Activated CD8-positive, alpha-beta memory T cell treated with anti-CD3 and anti-CD28 coated beads, Interleukin-2, amount 50 U/mL, for 4 hours (primary cell): ENCODE measurements at regions not wholly inside any gene's neighbourhood (a gene's known extent, or its start where the extent isn't known, plus 50 kb on each side); places are given as distances from the start of the nearest gene placed in this dataset.
"Not testable (repeated sequence)": the region's sequence is repeated elsewhere in the genome, so short reads cannot be mapped to it uniquely, and the experiment has no call there.

Experiments
- DNase-seq: peaks from one replicate; pipeline ENCODE4 v3.0.0-alpha.2; 2020

DNA sequence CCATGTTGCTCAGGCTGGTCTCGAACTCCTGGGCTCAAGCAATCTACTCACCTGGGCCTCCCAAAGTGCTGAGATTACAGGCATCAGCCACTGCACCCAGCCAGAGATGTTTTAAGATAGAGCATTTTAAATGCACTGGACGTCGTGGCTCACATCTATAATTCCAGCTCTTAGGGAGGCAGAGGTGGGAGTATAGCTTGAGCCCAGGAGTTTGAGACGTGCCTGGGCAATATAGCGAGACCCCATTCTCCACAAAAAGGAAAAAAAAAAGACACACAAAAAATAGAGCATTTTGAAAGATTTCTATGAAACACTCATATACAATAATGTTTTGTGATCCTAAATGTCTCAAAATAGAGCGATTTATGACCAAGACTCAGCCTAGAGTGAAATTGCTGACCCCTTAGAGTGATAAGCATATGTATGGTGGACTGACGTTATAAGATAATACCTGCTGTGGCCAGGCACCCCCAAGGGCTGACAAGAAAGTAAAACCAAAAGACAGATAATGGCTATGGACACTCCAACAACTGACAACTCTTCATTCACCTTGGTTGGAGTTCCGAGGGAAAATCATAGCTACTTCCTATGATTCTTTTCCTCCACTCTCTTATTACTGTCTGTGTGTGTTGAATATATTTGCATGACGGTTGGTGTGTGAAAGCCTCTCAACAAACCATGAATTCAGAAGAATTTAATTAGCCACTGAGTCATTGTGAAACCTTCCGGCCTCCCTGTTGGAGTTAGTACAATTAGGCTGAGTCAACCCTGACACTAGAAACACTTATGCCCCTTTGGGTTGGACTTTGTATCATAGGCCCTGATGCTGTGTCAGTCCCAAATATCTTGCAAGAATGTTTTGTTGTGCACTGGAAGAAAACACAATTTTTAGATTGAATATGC is 526.5 kb upstream of the NUDT12 start:
- no peak for DNase-seq

DNA sequence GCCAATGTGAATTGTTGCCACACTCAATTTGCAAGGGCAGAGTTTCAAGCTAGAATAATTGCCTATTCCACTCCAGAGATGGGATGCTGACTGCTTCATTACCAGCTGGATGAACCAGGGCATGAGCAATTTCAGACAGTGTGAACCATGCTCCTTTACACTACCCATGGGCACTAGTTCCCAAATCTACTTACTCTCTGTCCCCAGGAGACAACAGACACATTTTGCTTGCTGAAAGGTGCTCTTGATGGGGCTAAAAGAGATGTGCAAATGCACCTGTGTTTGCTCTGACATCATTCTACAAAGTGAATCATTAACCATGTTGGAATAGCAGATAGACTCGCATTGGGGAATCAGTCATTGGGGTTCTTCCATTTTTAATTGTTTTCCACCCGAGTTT is 522.3 kb upstream of the NUDT12 start:
- no peak for DNase-seq

- no peak for DNase-seq
These were observed 520.2 kb upstream of the NUDT12 start for GRCh38 chr5:104082754-104083153.

DNA sequence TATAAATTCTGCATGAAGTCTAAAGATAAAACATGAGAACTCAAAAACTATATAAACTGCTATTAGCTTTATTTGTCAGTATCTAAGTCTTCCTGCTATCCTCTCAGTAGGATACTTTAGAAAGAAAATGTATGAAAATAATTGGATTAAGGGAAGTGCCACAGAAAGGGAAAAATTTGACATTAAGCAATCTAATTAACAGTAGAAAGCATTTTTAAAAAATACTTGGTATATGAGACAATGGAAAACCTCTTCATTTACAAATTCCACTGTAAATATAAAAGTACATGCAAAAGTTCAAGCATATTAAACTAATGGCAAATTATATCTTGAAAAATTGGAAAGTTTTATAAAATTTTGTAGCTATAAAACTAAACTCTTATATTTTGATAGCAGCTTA is 518.6 kb upstream of the NUDT12 start:
- no peak for DNase-seq

GRCh38 chr5:104080646-104081175 is 518.1 kb upstream of the NUDT12 start:
- DNase-seq = no peak

GRCh38 chr5:104079861-104080645 is 517.5 kb upstream of the NUDT12 start:
- DNase-seq = not testable (repeated sequence)

- no peak for DNase-seq
These were observed 509.3 kb upstream of the NUDT12 start for GRCh38 chr5:104071887-104072286.

- DNase-seq = no peak
These were observed 500.2 kb upstream of the NUDT12 start for GRCh38 chr5:104062621-104063377.

- DNase-seq = no peak
These were observed 499.1 kb upstream of the NUDT12 start for GRCh38 chr5:104061707-104062106.

- no peak for DNase-seq
These were observed 490.7 kb upstream of the NUDT12 start for GRCh38 chr5:104053353-104053649.

DNA sequence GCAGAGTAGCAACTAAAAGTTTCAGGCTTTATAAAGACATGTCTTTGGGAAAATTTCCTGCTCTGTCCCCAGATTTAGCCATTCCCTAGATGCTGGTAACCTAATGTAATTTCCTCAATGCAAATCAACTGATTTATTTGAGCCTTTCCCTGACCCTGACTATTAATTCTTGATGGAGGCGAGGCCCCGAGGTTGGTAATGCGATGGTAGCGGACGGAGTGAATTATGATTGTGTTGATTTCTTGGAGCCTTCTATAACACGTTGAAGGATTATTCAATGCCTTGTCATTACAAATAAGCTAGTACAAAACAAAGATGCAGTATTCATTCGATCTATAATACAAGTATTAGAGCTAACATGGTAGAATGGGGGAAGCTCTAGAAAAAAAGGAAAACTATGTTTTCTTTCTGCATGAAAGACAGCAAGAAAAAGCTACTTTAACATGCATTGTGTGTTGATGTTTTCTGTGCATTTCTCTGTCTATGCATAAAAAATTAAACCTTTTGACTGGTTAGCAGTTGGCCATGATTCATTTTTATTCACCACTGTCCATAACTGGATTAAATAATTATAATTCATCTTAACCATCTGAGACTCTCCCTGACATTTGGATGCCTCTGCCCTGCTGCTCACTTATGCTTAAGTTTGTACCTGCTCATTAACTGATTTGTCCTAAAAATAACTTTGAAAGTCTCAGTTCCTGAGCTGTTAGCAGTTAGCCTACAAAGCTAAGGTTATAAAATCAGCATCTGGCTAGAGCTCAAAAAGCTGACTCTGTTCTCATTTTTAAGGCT is 490.2 kb upstream of the NUDT12 start:
- DNase-seq = no peak

DNA sequence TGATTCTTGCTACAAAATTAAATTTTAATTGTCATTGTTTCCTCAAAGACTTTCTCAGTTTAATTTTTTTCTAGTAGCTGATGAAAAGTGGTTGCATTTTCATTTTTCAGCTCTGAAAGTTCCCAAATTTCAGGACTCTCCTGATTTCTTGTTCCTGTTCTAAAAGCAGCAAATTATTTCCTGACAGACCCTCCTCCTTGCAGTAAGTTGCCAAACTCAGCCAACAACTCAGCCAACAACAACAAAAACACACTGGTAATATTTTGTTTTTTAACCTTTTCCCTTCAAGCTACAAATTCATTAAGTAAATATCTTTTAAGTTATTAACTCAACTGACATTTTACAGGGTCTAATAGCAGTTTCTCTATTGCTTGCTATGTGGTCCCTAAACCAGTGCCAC is 487.8 kb upstream of the NUDT12 start:
- no peak for DNase-seq

- DNase-seq = no peak
These were observed 487.2 kb upstream of the NUDT12 start for GRCh38 chr5:104049752-104050151.

- no peak for DNase-seq
These were observed 485.6 kb upstream of the NUDT12 start for GRCh38 chr5:104048231-104048630.

DNA sequence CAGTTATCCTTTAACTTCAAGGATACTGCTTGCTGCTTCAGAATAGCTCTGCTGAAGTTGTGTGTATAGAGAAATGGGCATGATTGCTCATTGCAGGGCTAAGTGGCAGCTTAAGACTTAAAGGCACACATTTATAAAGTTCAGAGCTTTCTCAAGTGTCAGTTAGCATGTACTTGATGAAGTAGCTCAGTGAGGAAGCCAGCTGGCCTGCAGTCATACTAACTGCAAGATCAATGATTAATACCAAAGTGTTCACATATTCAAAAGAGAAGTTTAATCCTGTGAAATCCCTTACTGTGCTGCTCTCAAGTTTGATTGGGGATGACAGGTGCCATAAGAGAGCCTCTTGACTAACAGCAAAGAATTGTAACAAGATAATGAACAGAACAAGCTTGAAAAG is 483.4 kb upstream of the NUDT12 start:
- DNase-seq = no peak

DNA sequence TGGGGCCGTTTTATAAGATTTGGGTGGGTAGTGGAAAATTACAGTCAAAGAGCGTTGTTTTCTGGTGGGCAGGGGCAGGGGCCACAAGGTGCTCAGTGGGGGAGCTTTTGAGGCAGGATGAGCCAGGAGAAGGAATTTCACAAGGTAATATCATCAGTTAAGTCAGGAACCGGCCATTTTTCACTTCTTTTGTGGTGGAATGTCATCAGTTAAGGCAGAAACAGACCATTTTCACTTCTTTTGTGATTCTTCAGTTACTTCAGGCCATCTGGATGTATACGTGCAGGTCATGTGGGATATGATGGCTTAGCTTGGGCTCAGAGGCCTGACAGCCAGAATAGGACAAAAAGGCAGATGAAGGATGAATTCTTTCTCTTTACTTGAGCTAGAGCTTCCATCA is 477.3 kb upstream of the NUDT12 start:
- not testable (repeated sequence) for DNase-seq

- not testable (repeated sequence) for DNase-seq
These were observed 474.5 kb upstream of the NUDT12 start for GRCh38 chr5:104037136-104037535.

DNA sequence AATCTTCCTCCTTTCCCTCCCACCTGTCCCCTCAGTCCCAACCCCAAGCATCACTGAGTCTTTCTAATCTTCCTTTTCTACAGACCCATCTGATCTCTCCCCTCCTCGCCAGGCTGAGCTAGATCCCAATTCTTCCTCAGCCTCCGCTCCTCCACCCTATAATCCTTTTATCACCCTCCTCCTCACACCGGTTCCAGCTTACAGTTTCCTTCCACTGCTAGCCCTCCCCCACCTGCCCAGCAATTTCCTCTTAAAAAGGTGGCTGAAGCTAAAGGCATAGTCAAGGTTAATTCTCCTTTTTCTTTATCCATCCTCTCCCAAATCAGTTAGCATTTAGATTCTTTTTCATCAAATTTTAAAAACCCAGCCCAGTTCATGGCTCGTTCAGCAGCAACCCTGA is 470.6 kb upstream of the NUDT12 start:
- DNase-seq = not testable (repeated sequence)

DNA sequence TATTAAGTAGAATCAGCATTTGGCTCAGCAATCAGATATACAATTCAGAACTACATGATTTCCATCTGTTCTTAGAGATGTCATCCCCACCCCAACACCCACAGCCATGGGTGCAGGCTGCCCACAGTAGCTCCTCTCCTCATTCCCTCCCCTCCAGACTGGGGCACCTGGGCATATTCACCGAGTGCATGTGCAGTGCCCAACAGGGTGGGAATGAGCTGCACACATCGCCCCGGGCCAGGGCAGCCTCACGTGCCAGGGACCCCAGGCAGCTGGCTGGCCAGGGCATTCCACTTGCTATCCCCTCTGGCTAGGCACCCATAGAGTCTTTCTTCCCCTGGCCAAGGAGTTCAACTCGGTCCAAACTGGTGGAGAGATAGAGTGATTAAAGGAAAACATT is 461.9 kb upstream of the NUDT12 start:
- no peak for DNase-seq

DNA sequence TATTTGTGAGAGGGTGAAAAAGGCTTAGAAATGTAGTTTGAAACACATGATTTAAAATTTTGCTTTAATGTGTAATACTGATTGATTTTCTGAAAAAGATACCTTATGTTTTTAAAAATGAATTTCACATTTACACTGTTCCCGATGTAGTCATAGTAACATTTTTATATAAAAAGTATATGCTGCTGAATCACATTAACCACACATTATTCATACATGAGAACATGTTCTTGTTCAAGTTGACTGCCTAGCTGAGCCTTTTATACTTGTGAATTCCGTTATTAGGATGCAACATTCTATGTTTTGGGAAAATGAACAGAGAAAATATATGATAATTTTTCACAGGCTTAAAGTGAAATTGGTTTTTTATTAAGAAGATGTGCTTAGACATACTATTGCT is 461.1 kb upstream of the NUDT12 start:
- no peak for DNase-seq

DNA sequence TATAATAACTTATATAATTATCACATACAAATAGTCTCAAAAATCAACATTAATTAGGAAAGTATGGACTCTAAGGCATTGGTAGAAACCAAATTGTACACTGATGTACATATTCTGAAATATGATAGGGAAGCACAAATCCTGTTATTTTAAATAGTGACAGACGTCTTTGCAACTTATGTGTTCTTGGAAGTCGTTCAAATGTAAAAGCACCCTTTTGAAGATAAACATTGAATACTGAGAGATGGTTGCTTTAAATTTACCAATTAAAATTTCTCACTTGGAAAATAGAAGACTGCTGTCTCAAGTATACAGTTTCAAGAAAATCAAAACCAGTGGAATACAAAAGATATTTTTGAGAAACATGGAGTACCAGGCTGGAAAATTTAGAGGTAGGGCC is 457.4 kb upstream of the NUDT12 start:
- DNase-seq = no peak

- no peak for DNase-seq
These were observed 455.7 kb upstream of the NUDT12 start for GRCh38 chr5:104018299-104018698.
